ENCODE measurements at regions not wholly inside any gene's neighbourhood (a gene's known extent, or its start where the extent isn't known, plus 50 kb on each side); places are given as distances from the start of the nearest gene placed in this dataset.

DNA sequence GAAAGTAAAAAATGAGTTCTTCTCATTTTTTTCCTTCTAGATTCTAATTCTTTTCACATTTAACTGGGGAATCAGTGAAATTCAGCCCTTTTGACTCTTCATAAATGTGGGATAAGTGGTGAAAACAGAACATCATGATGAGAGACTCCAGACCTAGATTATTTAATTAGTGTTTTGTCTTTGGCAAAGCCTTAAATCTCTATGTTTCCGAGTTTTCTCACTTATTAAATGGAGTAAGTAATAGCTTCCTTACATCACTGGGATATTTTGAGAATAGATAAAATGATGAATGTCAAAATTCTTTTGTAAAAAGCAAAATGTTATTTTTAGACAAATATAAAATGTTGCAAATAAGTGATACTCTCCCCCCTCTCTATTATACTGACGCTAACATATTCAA is 468.6 kb upstream of the ARRDC3 start:
- no peak for DNase-seq (ENCODE audit: extremely low read depth, low read depth)
- TF ChIP-seq, protein P1, sequence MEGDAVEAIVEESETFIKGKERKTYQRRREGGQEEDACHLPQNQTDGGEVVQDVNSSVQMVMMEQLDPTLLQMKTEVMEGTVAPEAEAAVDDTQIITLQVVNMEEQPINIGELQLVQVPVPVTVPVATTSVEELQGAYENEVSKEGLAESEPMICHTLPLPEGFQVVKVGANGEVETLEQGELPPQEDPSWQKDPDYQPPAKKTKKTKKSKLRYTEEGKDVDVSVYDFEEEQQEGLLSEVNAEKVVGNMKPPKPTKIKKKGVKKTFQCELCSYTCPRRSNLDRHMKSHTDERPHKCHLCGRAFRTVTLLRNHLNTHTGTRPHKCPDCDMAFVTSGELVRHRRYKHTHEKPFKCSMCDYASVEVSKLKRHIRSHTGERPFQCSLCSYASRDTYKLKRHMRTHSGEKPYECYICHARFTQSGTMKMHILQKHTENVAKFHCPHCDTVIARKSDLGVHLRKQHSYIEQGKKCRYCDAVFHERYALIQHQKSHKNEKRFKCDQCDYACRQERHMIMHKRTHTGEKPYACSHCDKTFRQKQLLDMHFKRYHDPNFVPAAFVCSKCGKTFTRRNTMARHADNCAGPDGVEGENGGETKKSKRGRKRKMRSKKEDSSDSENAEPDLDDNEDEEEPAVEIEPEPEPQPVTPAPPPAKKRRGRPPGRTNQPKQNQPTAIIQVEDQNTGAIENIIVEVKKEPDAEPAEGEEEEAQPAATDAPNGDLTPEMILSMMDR (IDR thresholded peaks at IDR 0.05; ENCODE audit: low read depth, low read length) = no peak

DNA sequence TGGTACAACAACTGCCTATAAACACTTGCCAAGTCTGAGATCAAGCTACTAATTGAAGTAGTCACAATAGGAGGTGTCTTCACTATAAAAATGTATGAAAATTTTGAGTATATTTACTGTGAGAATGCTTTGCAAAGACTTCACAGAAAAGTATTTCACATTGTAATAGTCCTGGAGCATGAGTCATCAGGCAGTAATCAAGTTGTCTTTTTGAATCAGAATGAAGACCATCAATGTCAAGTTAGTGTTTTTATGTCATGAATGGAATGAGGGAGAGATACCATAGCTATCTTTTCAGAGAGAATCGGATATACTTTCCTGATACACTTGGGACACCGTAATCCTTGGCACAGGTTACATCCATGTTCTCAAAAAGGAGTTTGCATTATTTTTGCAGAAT is 466.9 kb upstream of the ARRDC3 start:
- TF ChIP-seq, protein P1 (IDR thresholded peaks at IDR 0.05; ENCODE audit: low read depth, low read length) = no peak
- DNase-seq (ENCODE audit: extremely low read depth, low read depth) = no peak

DNA sequence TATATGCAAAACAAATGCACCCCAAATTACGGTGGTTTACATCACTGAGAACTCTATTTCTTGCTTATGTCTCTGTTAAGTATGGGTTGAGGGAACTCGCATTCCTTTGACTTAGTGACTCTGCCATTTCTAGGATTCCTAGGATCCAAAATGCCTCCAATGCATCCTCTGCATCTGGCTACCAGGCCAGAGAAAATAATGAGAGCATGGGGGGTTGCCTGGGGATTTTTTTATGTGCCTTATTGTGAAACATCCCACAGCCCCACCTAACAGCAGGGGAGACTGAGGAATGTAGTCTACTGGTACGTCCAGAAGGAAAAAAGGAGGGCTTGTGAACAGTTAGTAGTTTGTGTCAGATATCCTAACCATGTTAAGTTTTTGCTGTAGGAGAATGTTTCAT is 466.0 kb upstream of the ARRDC3 start:
- TF ChIP-seq, protein P1 (IDR thresholded peaks at IDR 0.05; ENCODE audit: low read depth, low read length) = no peak
- DNase-seq (ENCODE audit: extremely low read depth, low read depth) = no peak

- TF ChIP-seq, protein P1 (IDR thresholded peaks at IDR 0.05; ENCODE audit: low read depth, low read length) = no peak
- DNase-seq (ENCODE audit: extremely low read depth, low read depth) = no peak
These were observed 465.3 kb upstream of the ARRDC3 start for GRCh38 chr5:91848453-91848852.

- TF ChIP-seq, protein P1 (IDR thresholded peaks at IDR 0.05; ENCODE audit: low read depth, low read length) = no peak
- no peak for DNase-seq (ENCODE audit: extremely low read depth, low read depth)
These were observed 458.3 kb upstream of the ARRDC3 start for GRCh38 chr5:91841423-91841822.

- DNase-seq (ENCODE audit: extremely low read depth, low read depth) = no peak
- TF ChIP-seq, protein P1 (IDR thresholded peaks at IDR 0.05; ENCODE audit: low read depth, low read length) = no peak
These were observed 457.3 kb upstream of the ARRDC3 start for GRCh38 chr5:91840412-91840811.

- DNase-seq (ENCODE audit: extremely low read depth, low read depth) = no peak
- TF ChIP-seq, protein P1 (IDR thresholded peaks at IDR 0.05; ENCODE audit: low read depth, low read length) = no peak
These were observed 456.6 kb upstream of the ARRDC3 start for GRCh38 chr5:91839721-91840120.
